ENCODE measurements at regions not wholly inside any gene's neighbourhood (a gene's known extent, or its start where the extent isn't known, plus 50 kb on each side); places are given as distances from the start of the nearest gene placed in this dataset.

DNA sequence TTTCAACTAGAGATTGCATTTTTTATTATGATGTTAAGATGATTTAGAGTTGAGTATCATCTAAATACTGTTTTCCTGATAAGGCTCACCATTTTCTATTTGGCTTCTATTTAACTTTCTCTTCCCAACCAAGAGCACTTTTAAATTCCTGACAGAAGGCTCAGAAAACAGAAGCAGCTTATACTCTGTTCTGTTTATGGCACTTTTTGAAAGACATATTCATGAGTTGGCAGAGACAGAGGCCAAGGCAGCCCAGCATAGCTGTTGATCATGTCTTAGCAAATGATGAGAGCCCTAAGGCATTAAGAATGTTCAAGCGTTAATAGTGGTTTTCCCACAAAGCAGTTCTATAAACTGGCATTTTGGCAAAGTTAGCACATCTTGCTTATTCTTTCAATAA lies 330.3 kb downstream of the TRAM1L1 start:
- TF ChIP-seq, protein P1, sequence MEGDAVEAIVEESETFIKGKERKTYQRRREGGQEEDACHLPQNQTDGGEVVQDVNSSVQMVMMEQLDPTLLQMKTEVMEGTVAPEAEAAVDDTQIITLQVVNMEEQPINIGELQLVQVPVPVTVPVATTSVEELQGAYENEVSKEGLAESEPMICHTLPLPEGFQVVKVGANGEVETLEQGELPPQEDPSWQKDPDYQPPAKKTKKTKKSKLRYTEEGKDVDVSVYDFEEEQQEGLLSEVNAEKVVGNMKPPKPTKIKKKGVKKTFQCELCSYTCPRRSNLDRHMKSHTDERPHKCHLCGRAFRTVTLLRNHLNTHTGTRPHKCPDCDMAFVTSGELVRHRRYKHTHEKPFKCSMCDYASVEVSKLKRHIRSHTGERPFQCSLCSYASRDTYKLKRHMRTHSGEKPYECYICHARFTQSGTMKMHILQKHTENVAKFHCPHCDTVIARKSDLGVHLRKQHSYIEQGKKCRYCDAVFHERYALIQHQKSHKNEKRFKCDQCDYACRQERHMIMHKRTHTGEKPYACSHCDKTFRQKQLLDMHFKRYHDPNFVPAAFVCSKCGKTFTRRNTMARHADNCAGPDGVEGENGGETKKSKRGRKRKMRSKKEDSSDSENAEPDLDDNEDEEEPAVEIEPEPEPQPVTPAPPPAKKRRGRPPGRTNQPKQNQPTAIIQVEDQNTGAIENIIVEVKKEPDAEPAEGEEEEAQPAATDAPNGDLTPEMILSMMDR (tag by site-specific recombination; IDR thresholded peaks at IDR 0.05), result no peak
- TF ChIP-seq BCL6B (tag by site-specific recombination; IDR thresholded peaks at IDR 0.05) (no peak), ZBTB17 (tag by site-specific recombination; IDR thresholded peaks at IDR 0.05) (no peak)
